ENCODE measurements at regions not wholly inside any gene's neighbourhood (a gene's known extent, or its start where the extent isn't known, plus 50 kb on each side); places are given as distances from the start of the nearest gene placed in this dataset.

DNA sequence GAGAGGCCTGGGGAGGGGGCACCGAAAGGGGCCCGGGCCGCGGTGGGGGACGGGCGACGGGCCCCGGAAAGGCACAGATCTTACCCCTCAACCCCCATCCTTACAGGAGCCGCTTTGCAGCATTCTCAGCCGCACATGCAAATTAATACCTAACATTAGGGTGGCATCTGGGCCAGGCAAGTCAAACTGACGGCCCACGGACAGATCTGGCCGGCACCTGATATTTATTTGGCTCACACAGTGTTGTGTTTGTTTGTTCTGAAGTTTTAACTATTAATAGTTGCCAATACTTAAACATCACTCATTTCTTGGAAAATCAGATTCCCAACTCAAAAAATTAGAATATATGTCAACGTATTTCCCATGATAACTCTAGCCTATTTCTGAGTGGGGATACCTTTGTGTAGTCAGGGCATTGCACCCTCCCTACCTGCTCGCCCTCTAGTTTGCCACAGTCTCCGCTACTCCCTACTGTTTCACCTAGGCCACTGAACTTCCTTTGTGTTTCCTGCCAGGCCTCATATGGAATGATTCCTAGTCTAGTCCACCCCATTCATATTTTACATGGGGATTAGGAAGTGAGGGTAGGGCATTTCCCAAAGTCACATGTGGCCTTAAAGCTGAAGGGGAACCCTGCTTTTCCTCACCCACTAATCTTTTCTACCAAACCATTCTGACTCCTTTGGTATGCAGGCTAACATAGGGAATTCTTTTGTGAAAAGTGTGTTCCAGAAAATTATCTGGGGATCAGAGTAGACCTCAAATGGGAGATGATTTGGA is 71.9 kb upstream of the LARP1 start:
- no peak for TF ChIP-seq CTCF (IDR thresholded peaks at IDR 0.05)
- no peak for TF ChIP-seq SIN3A (IDR thresholded peaks at IDR 0.05; ENCODE audit: borderline replicate concordance, insufficient read depth, low read depth, low read length)
- TF ChIP-seq, protein P1, sequence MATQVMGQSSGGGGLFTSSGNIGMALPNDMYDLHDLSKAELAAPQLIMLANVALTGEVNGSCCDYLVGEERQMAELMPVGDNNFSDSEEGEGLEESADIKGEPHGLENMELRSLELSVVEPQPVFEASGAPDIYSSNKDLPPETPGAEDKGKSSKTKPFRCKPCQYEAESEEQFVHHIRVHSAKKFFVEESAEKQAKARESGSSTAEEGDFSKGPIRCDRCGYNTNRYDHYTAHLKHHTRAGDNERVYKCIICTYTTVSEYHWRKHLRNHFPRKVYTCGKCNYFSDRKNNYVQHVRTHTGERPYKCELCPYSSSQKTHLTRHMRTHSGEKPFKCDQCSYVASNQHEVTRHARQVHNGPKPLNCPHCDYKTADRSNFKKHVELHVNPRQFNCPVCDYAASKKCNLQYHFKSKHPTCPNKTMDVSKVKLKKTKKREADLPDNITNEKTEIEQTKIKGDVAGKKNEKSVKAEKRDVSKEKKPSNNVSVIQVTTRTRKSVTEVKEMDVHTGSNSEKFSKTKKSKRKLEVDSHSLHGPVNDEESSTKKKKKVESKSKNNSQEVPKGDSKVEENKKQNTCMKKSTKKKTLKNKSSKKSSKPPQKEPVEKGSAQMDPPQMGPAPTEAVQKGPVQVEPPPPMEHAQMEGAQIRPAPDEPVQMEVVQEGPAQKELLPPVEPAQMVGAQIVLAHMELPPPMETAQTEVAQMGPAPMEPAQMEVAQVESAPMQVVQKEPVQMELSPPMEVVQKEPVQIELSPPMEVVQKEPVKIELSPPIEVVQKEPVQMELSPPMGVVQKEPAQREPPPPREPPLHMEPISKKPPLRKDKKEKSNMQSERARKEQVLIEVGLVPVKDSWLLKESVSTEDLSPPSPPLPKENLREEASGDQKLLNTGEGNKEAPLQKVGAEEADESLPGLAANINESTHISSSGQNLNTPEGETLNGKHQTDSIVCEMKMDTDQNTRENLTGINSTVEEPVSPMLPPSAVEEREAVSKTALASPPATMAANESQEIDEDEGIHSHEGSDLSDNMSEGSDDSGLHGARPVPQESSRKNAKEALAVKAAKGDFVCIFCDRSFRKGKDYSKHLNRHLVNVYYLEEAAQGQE (IDR thresholded peaks at IDR 0.05; ENCODE audit: insufficient read depth in 1 of 2, low read depth in 2 of 2, low read length in 1 of 2) = no peak
- no peak for TF ChIP-seq POLR2AphosphoS5 (IDR thresholded peaks at IDR 0.05; ENCODE audit: low read depth, low read length)
- TF ChIP-seq TCF7L2 (IDR thresholded peaks at IDR 0.05; ENCODE audit: low read depth, low read length) = no peak
